ENCODE measurements at regions not wholly inside any gene's neighbourhood (a gene's known extent, or its start where the extent isn't known, plus 50 kb on each side); places are given as distances from the start of the nearest gene placed in this dataset.

DNA sequence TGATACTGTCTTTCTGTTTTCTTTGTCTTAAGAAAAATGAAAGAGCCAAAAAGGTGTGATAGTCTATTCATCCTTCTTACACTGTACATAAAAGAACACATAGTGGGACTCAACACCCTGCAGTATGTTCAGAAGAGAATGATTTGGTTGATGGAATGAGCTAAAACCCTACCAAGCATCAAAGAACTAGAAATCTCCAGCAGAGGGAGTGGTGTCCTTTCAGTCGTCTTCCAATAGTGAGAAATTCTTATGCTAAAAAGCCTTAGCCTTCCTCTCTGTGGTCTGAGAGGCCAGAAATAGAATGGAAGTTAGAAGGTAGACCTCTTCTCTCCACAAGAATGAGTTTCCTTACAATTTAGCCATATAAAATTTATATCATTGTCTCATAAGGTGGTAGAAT is 393.4 kb upstream of the SEL1L start:
- Mint-ChIP-seq H3K4me3 (no peak overlapping the region), H3K36me3 (no peaks in the 10 kb centered on the region), H3K27me3 (no peaks in the 10 kb centered on the region), H3K9me3 (peaks cover 0 to 2% (median 0%) of the 10 kb centered on the region in 3 donors), H3K27ac (no peak overlapping the region), H3K4me1 (no peaks in the 10 kb centered on the region)
- POLR2A ChIA-PET, result no interaction called here
- CTCF ChIA-PET, result no interaction called here
- WGBS (ENCODE audit: insufficient coverage), result no CpG with 5 or more reads among the region's 1 CpG
- Histone ChIP-seq H3K36me3 (ENCODE audit: control insufficient read depth in 2 of 2, extremely low read depth in 1 of 2, insufficient read depth in 1 of 2, low read length in 1 of 2) (no peaks in the 10 kb centered on the region), H3K27ac (ENCODE audit: low read length) (no peak overlapping the region), H3K9me3 (no peaks in the 10 kb centered on the region), H3K27me3 (replicated peaks in 1 of 2; ENCODE audit: control insufficient read depth in 2 of 2, extremely low read depth in 1 of 2, insufficient read depth in 2 of 2, low read length in 1 of 2) (no peaks in the 10 kb centered on the region), H3K4me3 (ENCODE audit: control insufficient read depth in 1 of 2, extremely low read depth in 1 of 2, low read length in 1 of 2) (no peak overlapping the region), H3K4me1 (ENCODE audit: control insufficient read depth in 1 of 2, extremely low read depth in 1 of 2, insufficient read depth in 2 of 2, low read length in 2 of 2) (no peaks in the 10 kb centered on the region)
- DNase-seq, result no peak
- ATAC-seq (replicated peaks in 1 of 4), result no peak

DNA sequence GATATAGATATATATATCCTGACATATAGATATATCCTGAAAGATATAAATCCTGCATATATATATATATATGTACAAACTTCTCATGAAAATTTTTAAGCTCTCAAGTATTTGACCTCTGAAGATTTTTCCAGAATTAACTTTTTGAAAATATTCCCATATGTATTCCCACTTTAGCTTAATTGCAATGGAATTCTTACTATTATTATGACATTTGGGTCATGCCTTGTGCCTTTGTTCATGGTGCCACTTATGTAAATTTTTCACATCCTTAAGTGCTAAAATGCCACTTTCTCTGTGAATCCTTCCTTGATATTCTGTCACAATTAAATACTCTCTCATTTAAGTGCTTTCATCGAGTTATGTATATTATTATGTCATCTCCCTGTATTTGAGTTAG is 398.2 kb upstream of the SEL1L start:
- Mint-ChIP-seq H3K4me1 (no peaks in the 10 kb centered on the region), H3K9me3 (peaks cover 0 to 6% (median 0%) of the 10 kb centered on the region in 3 donors), H3K27ac (no peak overlapping the region), H3K36me3 (no peaks in the 10 kb centered on the region), H3K27me3 (no peaks in the 10 kb centered on the region), H3K4me3 (no peak overlapping the region)
- ChIA-PET CTCF (no interaction called here), POLR2A (no interaction called here)
- ATAC-seq (replicated peaks in 1 of 4) (no peak), DNase-seq (no peak)
- H3K4me3 ChIP-seq (ENCODE audit: control insufficient read depth in 1 of 2, extremely low read depth in 1 of 2, low read length in 1 of 2), result no peak overlapping the region
- no peaks in the 10 kb centered on the region for H3K27me3 ChIP-seq (replicated peaks in 1 of 2; ENCODE audit: control insufficient read depth in 2 of 2, extremely low read depth in 1 of 2, insufficient read depth in 2 of 2, low read length in 1 of 2)
- no CpG with 5 or more reads among the region's 1 CpG for WGBS (ENCODE audit: insufficient coverage)
- H3K27ac ChIP-seq (ENCODE audit: low read length), result no peak overlapping the region
- no peaks in the 10 kb centered on the region for H3K36me3 ChIP-seq (ENCODE audit: control insufficient read depth in 2 of 2, extremely low read depth in 1 of 2, insufficient read depth in 1 of 2, low read length in 1 of 2)
- no peaks in the 10 kb centered on the region for H3K4me1 ChIP-seq (ENCODE audit: control insufficient read depth in 1 of 2, extremely low read depth in 1 of 2, insufficient read depth in 2 of 2, low read length in 2 of 2)
- no peaks in the 10 kb centered on the region for H3K9me3 ChIP-seq

DNA sequence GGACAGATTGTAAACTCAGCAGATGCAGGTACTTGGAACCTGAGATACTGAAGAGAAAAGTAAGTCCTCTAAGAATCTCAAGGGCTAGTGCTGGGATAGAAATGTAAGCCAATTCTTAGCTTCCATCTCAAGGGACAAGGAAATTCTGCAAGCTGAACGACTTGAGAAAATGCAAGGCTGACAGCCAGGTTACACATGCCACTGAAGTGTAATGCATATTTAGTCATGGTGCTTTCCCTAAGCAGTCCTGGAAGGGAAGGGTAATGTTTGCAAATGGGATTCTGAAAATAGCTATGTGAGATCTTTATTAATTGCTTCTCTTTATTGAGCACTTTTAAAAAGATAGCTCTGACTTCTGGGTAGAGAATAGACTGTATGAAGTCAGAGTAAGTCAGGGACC is 402.7 kb upstream of the SEL1L start:
- H3K9me3 Mint-ChIP-seq, result peaks cover 2 to 15% (median 6%) of the 10 kb centered on the region in 3 donors
- CTCF ChIA-PET, result no interaction called here
- no peaks in the 10 kb centered on the region for H3K4me1 Mint-ChIP-seq
- H3K36me3 Mint-ChIP-seq, result no peaks in the 10 kb centered on the region
- Histone ChIP-seq H3K27me3 (replicated peaks in 1 of 2; ENCODE audit: control insufficient read depth in 2 of 2, extremely low read depth in 1 of 2, insufficient read depth in 2 of 2, low read length in 1 of 2) (no peaks in the 10 kb centered on the region), H3K36me3 (ENCODE audit: control insufficient read depth in 2 of 2, extremely low read depth in 1 of 2, insufficient read depth in 1 of 2, low read length in 1 of 2) (no peaks in the 10 kb centered on the region), H3K9me3 (no peaks in the 10 kb centered on the region), H3K27ac (ENCODE audit: low read length) (no peak overlapping the region), H3K4me3 (ENCODE audit: control insufficient read depth in 1 of 2, extremely low read depth in 1 of 2, low read length in 1 of 2) (no peak overlapping the region), H3K4me1 (ENCODE audit: control insufficient read depth in 1 of 2, extremely low read depth in 1 of 2, insufficient read depth in 2 of 2, low read length in 2 of 2) (no peaks in the 10 kb centered on the region)
- DNase-seq, result no peak
- peaks cover 0 to 2% of the 10 kb centered on the region in 2 donors for H3K27me3 Mint-ChIP-seq
- H3K4me3 Mint-ChIP-seq, result no peak overlapping the region
- 33% methylated on average over 1 of the region's 1 CpG for WGBS (ENCODE audit: insufficient coverage)
- no peak overlapping the region for H3K27ac Mint-ChIP-seq
- ATAC-seq (replicated peaks in 1 of 4), result no peak
- POLR2A ChIA-PET, result no interaction called here

DNA sequence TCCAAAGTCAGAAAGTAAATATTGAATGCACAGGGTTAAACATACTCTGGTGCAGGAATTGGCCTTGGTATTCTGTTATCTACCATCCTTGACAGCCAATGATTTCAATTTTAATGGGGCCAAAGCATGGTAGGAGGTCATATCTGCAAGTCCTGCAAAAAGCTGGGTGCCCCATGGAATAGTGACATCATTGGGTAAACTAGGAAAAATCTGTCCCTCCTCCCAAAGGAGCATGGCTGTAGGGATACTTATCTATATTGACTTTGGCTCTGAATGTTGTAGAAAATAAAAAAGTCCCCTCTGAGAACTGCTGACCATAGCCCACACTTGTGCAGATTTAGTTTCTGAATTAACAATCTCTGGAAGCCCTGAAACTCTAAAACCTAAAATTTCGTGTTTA is 403.2 kb upstream of the SEL1L start:
- Mint-ChIP-seq H3K4me3 (no peak overlapping the region), H3K27ac (no peak overlapping the region), H3K36me3 (no peaks in the 10 kb centered on the region), H3K4me1 (no peaks in the 10 kb centered on the region), H3K27me3 (peaks cover 0 to 2% of the 10 kb centered on the region in 2 donors), H3K9me3 (peaks cover 2 to 15% (median 6%) of the 10 kb centered on the region in 3 donors)
- ATAC-seq (replicated peaks in 1 of 4), result no peak
- no CpG with 5 or more reads among the region's 1 CpG for WGBS (ENCODE audit: insufficient coverage)
- CTCF ChIA-PET, result no interaction called here
- no peak overlapping the region for H3K4me3 ChIP-seq (ENCODE audit: control insufficient read depth in 1 of 2, extremely low read depth in 1 of 2, low read length in 1 of 2)
- no peaks in the 10 kb centered on the region for H3K4me1 ChIP-seq (ENCODE audit: control insufficient read depth in 1 of 2, extremely low read depth in 1 of 2, insufficient read depth in 2 of 2, low read length in 2 of 2)
- POLR2A ChIA-PET, result no interaction called here
- H3K27me3 ChIP-seq (replicated peaks in 1 of 2; ENCODE audit: control insufficient read depth in 2 of 2, extremely low read depth in 1 of 2, insufficient read depth in 2 of 2, low read length in 1 of 2), result no peaks in the 10 kb centered on the region
- no peak overlapping the region for H3K27ac ChIP-seq (ENCODE audit: low read length)
- no peaks in the 10 kb centered on the region for H3K9me3 ChIP-seq
- DNase-seq, result no peak
- H3K36me3 ChIP-seq (ENCODE audit: control insufficient read depth in 2 of 2, extremely low read depth in 1 of 2, insufficient read depth in 1 of 2, low read length in 1 of 2), result no peaks in the 10 kb centered on the region

DNA sequence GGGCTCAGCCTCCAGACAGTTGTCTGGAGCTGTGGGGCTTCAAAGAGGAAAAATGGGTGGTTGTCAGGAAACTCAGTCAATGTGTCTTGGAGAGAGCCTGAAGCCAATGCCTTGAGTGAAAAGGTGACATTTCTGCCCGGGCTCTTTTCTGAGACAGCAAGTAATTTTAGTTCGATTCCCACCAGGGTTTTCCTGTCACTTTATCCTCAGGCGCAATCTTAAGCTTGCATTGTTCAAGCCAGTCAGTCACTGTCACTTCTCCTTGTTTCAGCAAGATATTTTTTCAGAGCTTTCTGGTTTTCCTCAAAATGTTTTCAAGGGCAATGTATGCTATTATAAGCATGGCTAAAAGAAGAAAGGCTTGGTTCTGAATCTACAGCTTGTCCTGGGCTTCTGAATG is 404.7 kb upstream of the SEL1L start:
- H3K4me1 ChIP-seq (ENCODE audit: control insufficient read depth in 1 of 2, extremely low read depth in 1 of 2, insufficient read depth in 2 of 2, low read length in 2 of 2), result no peaks in the 10 kb centered on the region
- H3K27ac Mint-ChIP-seq, result no peak overlapping the region
- H3K4me1 Mint-ChIP-seq, result no peaks in the 10 kb centered on the region
- H3K27me3 ChIP-seq (replicated peaks in 1 of 2; ENCODE audit: control insufficient read depth in 2 of 2, extremely low read depth in 1 of 2, insufficient read depth in 2 of 2, low read length in 1 of 2), result no peaks in the 10 kb centered on the region
- ATAC-seq (replicated peaks in 1 of 4) (no peak), DNase-seq (no peak)
- POLR2A ChIA-PET, result no interaction called here
- CTCF ChIA-PET, result no interaction called here
- no peak overlapping the region for H3K4me3 ChIP-seq (ENCODE audit: control insufficient read depth in 1 of 2, extremely low read depth in 1 of 2, low read length in 1 of 2)
- peaks cover 0 to 2% of the 10 kb centered on the region in 2 donors for H3K27me3 Mint-ChIP-seq
- H3K27ac ChIP-seq (ENCODE audit: low read length), result no peak overlapping the region
- no peaks in the 10 kb centered on the region for H3K9me3 ChIP-seq
- no peaks in the 10 kb centered on the region for H3K36me3 ChIP-seq (ENCODE audit: control insufficient read depth in 2 of 2, extremely low read depth in 1 of 2, insufficient read depth in 1 of 2, low read length in 1 of 2)
- H3K36me3 Mint-ChIP-seq, result no peaks in the 10 kb centered on the region
- no peak overlapping the region for H3K4me3 Mint-ChIP-seq
- 28% methylated on average over 3 of the region's 3 CpGs for WGBS (ENCODE audit: insufficient coverage)
- peaks cover 4 to 15% (median 6%) of the 10 kb centered on the region in 3 donors for H3K9me3 Mint-ChIP-seq

DNA sequence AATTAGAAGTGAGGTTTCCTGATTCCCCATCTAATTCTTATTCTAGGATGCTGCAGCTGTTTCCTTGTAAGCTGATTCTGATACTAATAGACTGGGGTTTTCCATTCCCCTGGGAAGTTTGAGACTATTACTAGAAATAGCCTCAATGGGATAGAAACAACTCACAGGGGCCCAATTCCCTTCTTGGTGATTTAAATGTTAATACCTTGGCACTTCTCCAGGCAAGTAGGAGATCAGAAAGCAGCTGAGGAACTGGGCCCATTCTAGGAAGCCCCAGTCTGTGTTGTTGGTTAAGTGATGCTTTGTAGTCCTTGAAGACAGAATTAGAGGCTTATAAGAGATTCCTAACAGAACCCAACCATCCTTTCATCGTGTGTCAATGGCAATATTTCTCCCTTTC is 407.0 kb upstream of the SEL1L start:
- Histone ChIP-seq H3K27me3 (replicated peaks in 1 of 2; ENCODE audit: control insufficient read depth in 2 of 2, extremely low read depth in 1 of 2, insufficient read depth in 2 of 2, low read length in 1 of 2) (no peaks in the 10 kb centered on the region), H3K9me3 (no peaks in the 10 kb centered on the region), H3K36me3 (ENCODE audit: control insufficient read depth in 2 of 2, extremely low read depth in 1 of 2, insufficient read depth in 1 of 2, low read length in 1 of 2) (no peaks in the 10 kb centered on the region), H3K27ac (ENCODE audit: low read length) (no peak overlapping the region), H3K4me1 (ENCODE audit: control insufficient read depth in 1 of 2, extremely low read depth in 1 of 2, insufficient read depth in 2 of 2, low read length in 2 of 2) (no peaks in the 10 kb centered on the region), H3K4me3 (ENCODE audit: control insufficient read depth in 1 of 2, extremely low read depth in 1 of 2, low read length in 1 of 2) (no peak overlapping the region)
- Mint-ChIP-seq H3K27ac (no peak overlapping the region), H3K9me3 (peaks cover 6 to 15% (median 9%) of the 10 kb centered on the region in 3 donors), H3K4me3 (no peak overlapping the region), H3K4me1 (no peaks in the 10 kb centered on the region), H3K27me3 (peaks cover 0 to 2% of the 10 kb centered on the region in 2 donors), H3K36me3 (no peaks in the 10 kb centered on the region)
- no CpG with 5 or more reads among the region's 1 CpG for WGBS (ENCODE audit: insufficient coverage)
- POLR2A ChIA-PET, result no interaction called here
- DNase-seq (no peak), ATAC-seq (replicated peaks in 1 of 4) (no peak)
- CTCF ChIA-PET, result no interaction called here

DNA sequence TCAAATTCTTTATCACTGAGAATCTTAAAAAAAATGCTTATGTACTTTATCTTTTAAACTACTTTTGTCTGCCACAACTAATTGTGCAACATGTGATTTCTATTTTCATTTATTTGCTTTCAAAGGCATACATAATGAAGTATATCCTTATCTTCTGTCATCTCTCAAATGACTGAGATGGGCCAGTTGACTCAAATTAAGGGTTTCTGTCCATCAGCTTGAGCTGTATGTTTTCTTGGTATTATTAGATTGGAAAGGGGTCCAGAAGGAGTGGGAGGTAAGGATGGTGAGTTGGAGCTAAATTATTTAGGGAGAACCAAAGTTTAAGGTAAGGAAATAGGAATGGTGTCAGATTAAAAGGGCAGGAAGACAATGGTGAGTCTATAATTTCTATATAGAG is 408.4 kb upstream of the SEL1L start:
- Histone ChIP-seq H3K9me3 (no peaks in the 10 kb centered on the region), H3K4me1 (ENCODE audit: control insufficient read depth in 1 of 2, extremely low read depth in 1 of 2, insufficient read depth in 2 of 2, low read length in 2 of 2) (no peaks in the 10 kb centered on the region), H3K27ac (ENCODE audit: low read length) (no peak overlapping the region), H3K36me3 (ENCODE audit: control insufficient read depth in 2 of 2, extremely low read depth in 1 of 2, insufficient read depth in 1 of 2, low read length in 1 of 2) (no peaks in the 10 kb centered on the region), H3K4me3 (ENCODE audit: control insufficient read depth in 1 of 2, extremely low read depth in 1 of 2, low read length in 1 of 2) (no peak overlapping the region), H3K27me3 (replicated peaks in 1 of 2; ENCODE audit: control insufficient read depth in 2 of 2, extremely low read depth in 1 of 2, insufficient read depth in 2 of 2, low read length in 1 of 2) (no peaks in the 10 kb centered on the region)
- CTCF ChIA-PET, result no interaction called here
- POLR2A ChIA-PET, result no interaction called here
- no peaks in the 10 kb centered on the region for H3K4me1 Mint-ChIP-seq
- DNase-seq, result no peak
- no peak for ATAC-seq (replicated peaks in 1 of 4)
- H3K4me3 Mint-ChIP-seq, result no peak overlapping the region
- H3K36me3 Mint-ChIP-seq, result no peaks in the 10 kb centered on the region
- peaks cover 0 to 2% of the 10 kb centered on the region in 2 donors for H3K27me3 Mint-ChIP-seq
- H3K9me3 Mint-ChIP-seq, result peaks cover 9 to 11% (median 10%) of the 10 kb centered on the region in 3 donors
- no peak overlapping the region for H3K27ac Mint-ChIP-seq
